GM23338 (cell line): ENCODE measurements at regions not wholly inside any gene's neighbourhood (a gene's known extent, or its start where the extent isn't known, plus 50 kb on each side); places are given as distances from the start of the nearest gene placed in this dataset.

Source experiments
- ATAC-seq: fragments of 200-7000 bp; cut with Tn5 transposase; 3 replicates; pipeline ENCODE4 v1.9.1; 2020
- DNase-seq: peaks from one replicate; pipeline ENCODE4 v3.0.0-alpha.2; 2015; ENCODE audit warnings: low spot score
- H2AFZ ChIP-seq: fragments of 200-600 bp; sonication (generic); 2 replicates; pipeline ENCODE4 v1.8.0; 2016; ENCODE audit warnings: antibody characterized with exemption, mild to moderate bottlenecking, moderate library complexity
- H3F3A ChIP-seq: fragments of 200-600 bp; sonication (generic); replicated peaks from 2 replicates; pipeline ENCODE4 v1.8.0; 2017; ENCODE audit warnings: antibody characterized with exemption, mixed run types, low read depth
- H3K27ac ChIP-seq: fragments of 200-600 bp; sonication (generic); 2 replicates; pipeline ENCODE4 v1.6.1; 2016; ENCODE audit warnings: low read depth
- H3K27me3 ChIP-seq: fragments of 200-600 bp; sonication (generic); 2 replicates; pipeline ENCODE4 v1.8.0; 2016; ENCODE audit warnings: mild to moderate bottlenecking, mixed run types, moderate library complexity; ENCODE audit not compliant: insufficient read depth
- H3K36me3 ChIP-seq: fragments of 200-600 bp; sonication (generic); 2 replicates; pipeline ENCODE4 v1.8.0; 2016; ENCODE audit warnings: mild to moderate bottlenecking; ENCODE audit not compliant: insufficient read depth
- H3K4me1 ChIP-seq: fragments of 200-600 bp; sonication (generic); 2 replicates; pipeline ENCODE4 v1.8.0; 2016; ENCODE audit warnings: mild to moderate bottlenecking, moderate library complexity; ENCODE audit not compliant: insufficient read depth
- H3K4me2 ChIP-seq: fragments of 200-600 bp; sonication (generic); 2 replicates; pipeline ENCODE4 v1.7.1; 2017; ENCODE audit warnings: mixed run types
- H3K4me3 ChIP-seq: fragments of 200-600 bp; sonication (generic); 2 replicates; pipeline ENCODE4 v1.6.1; 2016; ENCODE audit warnings: mixed run types
- H3K79me2 ChIP-seq: fragments of 200-600 bp; sonication (generic); replicated peaks from 2 replicates; pipeline ENCODE4 v1.8.0; 2017; ENCODE audit warnings: mild to moderate bottlenecking; ENCODE audit not compliant: insufficient read depth
- H3K9me2 ChIP-seq: fragments of 200-600 bp; sonication (generic); 2 replicates; pipeline ENCODE4 v1.8.0; 2017; ENCODE audit not compliant: insufficient read depth
- H4K20me1 ChIP-seq: fragments of 200-600 bp; sonication (generic); replicated peaks from 2 replicates; pipeline ENCODE4 v1.8.0; 2017; ENCODE audit warnings: mild to moderate bottlenecking; ENCODE audit not compliant: insufficient read depth
- H3K27ac Mint-ChIP-seq: 2 replicates; pipeline ENCODE4 v1.8.0; 2020; ENCODE audit warnings: inconsistent platforms, mild to moderate bottlenecking, moderate library complexity, mixed read lengths
- H3K27me3 Mint-ChIP-seq: 3 replicates; pipeline ENCODE4 v1.8.0; 2022; ENCODE audit warnings: low read depth, mild to moderate bottlenecking, moderate library complexity, mixed read lengths, inconsistent platforms; ENCODE audit not compliant: insufficient read depth, poor library complexity
- H3K36me3 Mint-ChIP-seq: 3 replicates; pipeline ENCODE4 v1.8.0; 2021; ENCODE audit warnings: low read depth, mild to moderate bottlenecking, inconsistent platforms, moderate library complexity, mixed read lengths
- H3K4me1 Mint-ChIP-seq: 3 replicates; pipeline ENCODE4 v1.8.0; 2020; ENCODE audit warnings: mild to moderate bottlenecking, inconsistent platforms, mixed read lengths
- H3K4me3 Mint-ChIP-seq: 3 replicates; pipeline ENCODE4 v1.8.0; 2021; ENCODE audit warnings: moderate library complexity, mild to moderate bottlenecking, inconsistent platforms, mixed read lengths
- H3K9me3 Mint-ChIP-seq: 3 replicates; pipeline ENCODE4 v1.8.0; 2020; ENCODE audit warnings: moderate library complexity, mild to moderate bottlenecking, inconsistent platforms, mixed read lengths
- CREB1 ChIP-seq: fragments of 250-450 bp; sonication (Bioruptor Pico); IDR thresholded peaks from 2 replicates; pipeline ENCODE4 v1.5.0; 2020; ENCODE audit warnings: low read depth, mild to moderate bottlenecking, moderate library complexity
- CTCF ChIP-seq, 2 experiments: fragments of 200-600 bp in 1 of 2; sonication (generic) in 1 of 2; conservative IDR thresholded peaks; 2 replicates each; pipeline versions ENCODE4 v1.5.1 to v1.6.1; 2016 to 2017; ENCODE audit warnings: antibody characterized with exemption in 2 of 2, low read depth in 2 of 2, mild to moderate bottlenecking in 2 of 2, moderate library complexity in 1 of 2
- EZH2 ChIP-seq: fragments of 200-600 bp; sonication (generic); IDR thresholded peaks from one replicate; pipeline ENCODE4 v1.8.0; 2017; ENCODE audit warnings: antibody characterized with exemption, mild to moderate bottlenecking, low read depth; ENCODE audit not compliant: unreplicated experiment
- EZH2phosphoT487 ChIP-seq: fragments of 200-600 bp; sonication (generic); IDR thresholded peaks from one replicate; pipeline ENCODE4 v1.8.1; 2018; ENCODE audit warnings: antibody characterized with exemption; ENCODE audit not compliant: unreplicated experiment
- JUNB ChIP-seq: IDR thresholded peaks from one replicate; pipeline ENCODE4 v1.6.1; 2016; ENCODE audit warnings: antibody characterized with exemption; ENCODE audit not compliant: unreplicated experiment
- NANOG ChIP-seq: IDR thresholded peaks from 2 replicates; pipeline ENCODE4 v1.6.1; 2016; ENCODE audit warnings: antibody characterized with exemption, borderline replicate concordance
- POLR2AphosphoS5 ChIP-seq: IDR thresholded peaks from 2 replicates; pipeline ENCODE4 v1.6.1; 2016; ENCODE audit warnings: antibody characterized with exemption, low read depth
- REST ChIP-seq: IDR thresholded peaks from one replicate; pipeline ENCODE4 v1.6.1; 2018; ENCODE audit warnings: antibody characterized with exemption; ENCODE audit not compliant: unreplicated experiment
- STAT1 ChIP-seq: IDR thresholded peaks from one replicate; pipeline ENCODE4 v1.6.1; 2016; ENCODE audit warnings: antibody characterized with exemption; ENCODE audit not compliant: unreplicated experiment
- ZNF114 ChIP-seq: fragments of 250-450 bp; sonication (Bioruptor Pico); IDR thresholded peaks from 2 replicates; pipeline ENCODE4 v1.5.0; 2020; ENCODE audit warnings: mild to moderate bottlenecking, moderate library complexity
- ZNF331 ChIP-seq: fragments of 250-450 bp; sonication (Bioruptor Pico); IDR thresholded peaks from 2 replicates; pipeline ENCODE4 v1.5.0; 2020; ENCODE audit warnings: low read depth, mild to moderate bottlenecking, moderate library complexity
- TF ChIP-seq, protein P1 (sequence below): fragments of 250-450 bp; sonication (Bioruptor Pico); IDR thresholded peaks from 2 replicates; pipeline ENCODE4 v1.5.0; 2020; ENCODE audit warnings: mild to moderate bottlenecking, moderate library complexity
- TF ChIP-seq, protein P2 (sequence below): IDR thresholded peaks from 2 replicates; pipeline ENCODE4 v1.6.1; 2016; ENCODE audit warnings: antibody characterized with exemption

DNA sequence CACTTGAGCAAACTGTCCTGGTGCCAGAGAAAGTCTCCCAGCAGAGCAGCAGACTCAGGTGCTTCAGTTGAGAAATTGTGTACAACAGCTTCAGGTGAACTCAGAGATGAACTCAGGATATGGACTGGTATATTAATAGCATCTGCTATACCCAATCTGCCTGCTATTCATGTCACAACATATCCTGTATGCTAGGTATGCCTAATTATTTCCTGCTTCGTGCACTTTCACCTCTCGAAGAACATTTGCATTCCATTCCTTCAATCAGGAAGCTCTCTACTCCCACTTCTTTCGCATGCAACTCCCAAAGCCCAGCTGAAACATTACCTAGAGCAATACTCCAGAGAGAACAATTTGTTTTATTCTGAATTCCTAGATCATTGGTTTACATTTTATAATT is 207.7 kb downstream of the KCNA4 start:
- H3K4me2 ChIP-seq = no peak overlapping the region
- H3K4me3 ChIP-seq = no peak overlapping the region
- Mint-ChIP-seq H3K36me3 (no peaks in the 10 kb centered on the region), H3K4me1 (peaks cover 6% of the 10 kb centered on the region; the same call in 1 of the 3 replicates), H3K27me3 (peaks cover 3% of the 10 kb centered on the region), H3K9me3 (no peaks in the 10 kb centered on the region; the same call in 2 of the 3 replicates), H3K4me3 (no peak overlapping the region), H3K27ac (no peak overlapping the region)
- H3K36me3 ChIP-seq = no peaks in the 10 kb centered on the region
- ATAC-seq (no peak), DNase-seq (peak; percentile 36)
- H3K27me3 ChIP-seq = no peaks in the 10 kb centered on the region
- H3K27ac ChIP-seq = no peak overlapping the region
- no peaks in the 10 kb centered on the region for H3K4me1 ChIP-seq
- H3F3A ChIP-seq = no peaks in the 10 kb centered on the region
- no peak overlapping the region for H2AFZ ChIP-seq
- no peaks in the 10 kb centered on the region for H3K9me2 ChIP-seq
- TF ChIP-seq ZNF114 (CRISPR knock-in tag) (no peak), EZH2 (no peak), ZNF331 (no peak), STAT1 (no peak), NANOG (no peak), EZH2phosphoT487 (no peak), JUNB (no peak), CREB1 (CRISPR knock-in tag) (no peak), REST (no peak), POLR2AphosphoS5 (no peak), CTCF (conservative IDR thresholded peaks at IDR 0.05; ENCODE audit: low read depth in 2 of 2) (no peak)
- TF ChIP-seq, protein P1, sequence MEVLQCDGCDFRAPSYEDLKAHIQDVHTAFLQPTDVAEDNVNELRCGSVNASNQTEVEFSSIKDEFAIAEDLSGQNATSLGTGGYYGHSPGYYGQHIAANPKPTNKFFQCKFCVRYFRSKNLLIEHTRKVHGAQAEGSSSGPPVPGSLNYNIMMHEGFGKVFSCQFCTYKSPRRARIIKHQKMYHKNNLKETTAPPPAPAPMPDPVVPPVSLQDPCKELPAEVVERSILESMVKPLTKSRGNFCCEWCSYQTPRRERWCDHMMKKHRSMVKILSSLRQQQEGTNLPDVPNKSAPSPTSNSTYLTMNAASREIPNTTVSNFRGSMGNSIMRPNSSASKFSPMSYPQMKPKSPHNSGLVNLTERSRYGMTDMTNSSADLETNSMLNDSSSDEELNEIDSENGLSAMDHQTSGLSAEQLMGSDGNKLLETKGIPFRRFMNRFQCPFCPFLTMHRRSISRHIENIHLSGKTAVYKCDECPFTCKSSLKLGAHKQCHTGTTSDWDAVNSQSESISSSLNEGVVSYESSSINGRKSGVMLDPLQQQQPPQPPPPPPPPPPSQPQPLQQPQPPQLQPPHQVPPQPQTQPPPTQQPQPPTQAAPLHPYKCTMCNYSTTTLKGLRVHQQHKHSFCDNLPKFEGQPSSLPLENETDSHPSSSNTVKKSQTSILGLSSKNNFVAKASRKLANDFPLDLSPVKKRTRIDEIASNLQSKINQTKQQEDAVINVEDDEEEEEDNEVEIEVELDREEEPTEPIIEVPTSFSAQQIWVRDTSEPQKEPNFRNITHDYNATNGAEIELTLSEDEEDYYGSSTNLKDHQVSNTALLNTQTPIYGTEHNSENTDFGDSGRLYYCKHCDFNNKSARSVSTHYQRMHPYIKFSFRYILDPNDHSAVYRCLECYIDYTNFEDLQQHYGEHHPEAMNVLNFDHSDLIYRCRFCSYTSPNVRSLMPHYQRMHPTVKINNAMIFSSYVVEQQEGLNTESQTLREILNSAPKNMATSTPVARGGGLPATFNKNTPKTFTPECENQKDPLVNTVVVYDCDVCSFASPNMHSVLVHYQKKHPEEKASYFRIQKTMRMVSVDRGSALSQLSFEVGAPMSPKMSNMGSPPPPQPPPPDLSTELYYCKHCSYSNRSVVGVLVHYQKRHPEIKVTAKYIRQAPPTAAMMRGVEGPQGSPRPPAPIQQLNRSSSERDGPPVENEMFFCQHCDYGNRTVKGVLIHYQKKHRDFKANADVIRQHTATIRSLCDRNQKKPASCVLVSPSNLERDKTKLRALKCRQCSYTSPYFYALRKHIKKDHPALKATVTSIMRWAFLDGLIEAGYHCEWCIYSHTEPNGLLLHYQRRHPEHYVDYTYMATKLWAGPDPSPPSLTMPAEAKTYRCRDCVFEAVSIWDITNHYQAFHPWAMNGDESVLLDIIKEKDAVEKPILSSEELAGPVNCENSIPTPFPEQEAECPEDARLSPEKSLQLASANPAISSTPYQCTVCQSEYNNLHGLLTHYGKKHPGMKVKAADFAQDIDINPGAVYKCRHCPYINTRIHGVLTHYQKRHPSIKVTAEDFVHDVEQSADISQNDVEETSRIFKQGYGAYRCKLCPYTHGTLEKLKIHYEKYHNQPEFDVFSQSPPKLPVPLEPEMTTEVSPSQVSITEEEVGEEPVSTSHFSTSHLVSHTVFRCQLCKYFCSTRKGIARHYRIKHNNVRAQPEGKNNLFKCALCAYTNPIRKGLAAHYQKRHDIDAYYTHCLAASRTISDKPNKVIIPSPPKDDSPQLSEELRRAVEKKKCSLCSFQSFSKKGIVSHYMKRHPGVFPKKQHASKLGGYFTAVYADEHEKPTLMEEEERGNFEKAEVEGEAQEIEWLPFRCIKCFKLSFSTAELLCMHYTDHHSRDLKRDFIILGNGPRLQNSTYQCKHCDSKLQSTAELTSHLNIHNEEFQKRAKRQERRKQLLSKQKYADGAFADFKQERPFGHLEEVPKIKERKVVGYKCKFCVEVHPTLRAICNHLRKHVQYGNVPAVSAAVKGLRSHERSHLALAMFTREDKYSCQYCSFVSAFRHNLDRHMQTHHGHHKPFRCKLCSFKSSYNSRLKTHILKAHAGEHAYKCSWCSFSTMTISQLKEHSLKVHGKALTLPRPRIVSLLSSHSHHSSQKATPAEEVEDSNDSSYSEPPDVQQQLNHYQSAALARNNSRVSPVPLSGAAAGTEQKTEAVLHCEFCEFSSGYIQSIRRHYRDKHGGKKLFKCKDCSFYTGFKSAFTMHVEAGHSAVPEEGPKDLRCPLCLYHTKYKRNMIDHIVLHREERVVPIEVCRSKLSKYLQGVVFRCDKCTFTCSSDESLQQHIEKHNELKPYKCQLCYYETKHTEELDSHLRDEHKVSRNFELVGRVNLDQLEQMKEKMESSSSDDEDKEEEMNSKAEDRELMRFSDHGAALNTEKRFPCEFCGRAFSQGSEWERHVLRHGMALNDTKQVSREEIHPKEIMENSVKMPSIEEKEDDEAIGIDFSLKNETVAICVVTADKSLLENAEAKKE (CRISPR knock-in tag) = no peak
- TF ChIP-seq, protein P2, sequence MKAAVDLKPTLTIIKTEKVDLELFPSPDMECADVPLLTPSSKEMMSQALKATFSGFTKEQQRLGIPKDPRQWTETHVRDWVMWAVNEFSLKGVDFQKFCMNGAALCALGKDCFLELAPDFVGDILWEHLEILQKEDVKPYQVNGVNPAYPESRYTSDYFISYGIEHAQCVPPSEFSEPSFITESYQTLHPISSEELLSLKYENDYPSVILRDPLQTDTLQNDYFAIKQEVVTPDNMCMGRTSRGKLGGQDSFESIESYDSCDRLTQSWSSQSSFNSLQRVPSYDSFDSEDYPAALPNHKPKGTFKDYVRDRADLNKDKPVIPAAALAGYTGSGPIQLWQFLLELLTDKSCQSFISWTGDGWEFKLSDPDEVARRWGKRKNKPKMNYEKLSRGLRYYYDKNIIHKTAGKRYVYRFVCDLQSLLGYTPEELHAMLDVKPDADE = no peak
- H4K20me1 ChIP-seq = no peaks in the 10 kb centered on the region
- no peaks in the 10 kb centered on the region for H3K79me2 ChIP-seq
